ENCODE measurements at regions not wholly inside any gene's neighbourhood (a gene's known extent, or its start where the extent isn't known, plus 50 kb on each side); places are given as distances from the start of the nearest gene placed in this dataset.
"Not testable (repeated sequence)": the region's sequence is repeated elsewhere in the genome, so short reads cannot be mapped to it uniquely, and the experiment has no call there.

GRCh38 chr13:24597906-24598670, 82.1 kb upstream of the ATP12A start:
- POLR2A ChIA-PET; H3K27me3 ChIP-seq (ENCODE audit: control insufficient read depth, insufficient read depth, low read length); H3K4me1 ChIP-seq (ENCODE audit: control insufficient read depth, insufficient read depth, low read length); DNase-seq (ENCODE audit: low read depth, low spot score); ATAC-seq; in situ Hi-C loops (cut with HindIII; ENCODE audit: low pct_unique_long_range_greater_than_20kb, low sequenced_read_pairs); intact Hi-C loops (cut with micrococcal nuclease; ENCODE audit: unreplicated experiment); H3K9me3 ChIP-seq (ENCODE audit: control insufficient read depth, insufficient read depth, low read depth, low read length); BruUV-seq (replicated peaks); H3K27ac ChIP-seq (ENCODE audit: low read length); H3K4me3 ChIP-seq (ENCODE audit: low read depth in 2 of 2, low read length in 2 of 2); H3K36me3 ChIP-seq (ENCODE audit: control insufficient read depth, insufficient read depth, low read length); CTCF ChIA-PET: not testable (repeated sequence)

DNA sequence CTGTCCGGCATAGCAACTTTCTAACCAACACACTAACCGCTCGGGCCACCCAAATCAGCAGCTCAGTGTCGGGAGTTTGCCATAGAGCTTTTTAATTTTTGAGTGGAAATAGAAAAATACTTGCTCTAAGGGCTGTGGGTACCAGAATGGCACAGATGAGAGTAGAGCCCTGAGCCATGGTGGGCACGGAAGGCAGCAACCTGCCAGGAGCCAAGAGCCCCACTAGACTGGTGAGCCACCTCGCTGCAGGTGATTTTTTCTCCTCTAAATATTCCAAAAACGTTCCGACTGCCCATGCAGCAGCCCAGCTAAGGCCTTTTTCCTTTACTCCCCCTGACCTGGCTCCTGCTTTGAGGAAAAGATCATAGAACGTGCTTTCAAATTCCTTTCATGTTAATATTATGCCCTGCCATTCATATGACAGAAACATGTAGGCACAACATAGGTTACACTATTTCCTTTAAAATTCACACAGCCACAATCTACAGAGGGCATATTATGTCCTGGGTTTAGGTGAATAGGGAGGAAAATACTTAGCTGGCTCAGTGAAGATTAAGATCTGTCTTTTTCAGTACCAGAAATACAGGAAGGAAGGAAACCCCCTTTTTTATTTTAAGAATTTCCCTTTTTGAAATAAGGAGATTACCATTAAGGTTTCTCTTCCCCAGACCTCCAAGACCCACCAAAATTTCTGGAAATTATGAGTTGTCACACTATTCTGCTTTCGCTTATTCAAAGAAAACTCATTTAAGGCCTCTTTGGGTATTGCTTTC, 81.0 kb upstream of the ATP12A start:
- ATAC-seq; H3K36me3 ChIP-seq (ENCODE audit: control insufficient read depth, insufficient read depth, low read length); POLR2A ChIA-PET; H3K4me3 ChIP-seq (ENCODE audit: low read depth in 2 of 2, low read length in 2 of 2); BruUV-seq (replicated peaks); in situ Hi-C loops (cut with HindIII; ENCODE audit: low pct_unique_long_range_greater_than_20kb, low sequenced_read_pairs); H3K9me3 ChIP-seq (ENCODE audit: control insufficient read depth, insufficient read depth, low read depth, low read length); intact Hi-C loops (cut with micrococcal nuclease; ENCODE audit: unreplicated experiment); DNase-seq (ENCODE audit: low read depth, low spot score); H3K27ac ChIP-seq (ENCODE audit: low read length); H3K27me3 ChIP-seq (ENCODE audit: control insufficient read depth, insufficient read depth, low read length); H3K4me1 ChIP-seq (ENCODE audit: control insufficient read depth, insufficient read depth, low read length); CTCF ChIA-PET: not testable (repeated sequence)

DNA sequence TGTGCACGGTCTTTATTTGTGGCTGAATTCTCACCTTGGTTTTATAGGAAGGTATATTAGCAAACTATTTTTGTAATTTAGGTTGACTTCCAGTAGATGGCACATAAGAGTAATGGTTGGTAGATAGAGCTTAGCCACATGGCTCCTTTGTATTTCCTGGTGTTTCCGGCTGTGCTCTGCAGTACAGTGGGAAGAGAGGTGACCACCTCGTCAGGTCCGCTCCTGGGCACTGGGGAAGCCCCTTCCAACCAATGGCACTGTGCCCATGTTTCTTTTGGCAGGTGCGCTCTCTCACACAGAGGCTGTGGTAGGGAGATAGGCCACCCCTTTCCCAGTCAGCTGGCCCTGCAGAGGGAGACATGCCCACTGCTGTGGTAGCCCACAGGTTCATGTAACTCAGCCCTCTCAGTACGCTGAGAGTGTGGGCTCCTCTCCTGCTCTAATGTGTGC, 74.3 kb upstream of the ATP12A start:
- Histone ChIP-seq H3K36me3 (ENCODE audit: control insufficient read depth, insufficient read depth, low read length) (no peaks in the 10 kb centered on the region), H3K9me3 (ENCODE audit: control insufficient read depth, insufficient read depth, low read depth, low read length) (no peaks in the 10 kb centered on the region), H3K4me3 (ENCODE audit: low read depth in 2 of 2, low read length in 2 of 2) (no peak overlapping the region), H3K4me1 (ENCODE audit: control insufficient read depth, insufficient read depth, low read length) (no peaks in the 10 kb centered on the region), H3K27me3 (ENCODE audit: control insufficient read depth, insufficient read depth, low read length) (no peaks in the 10 kb centered on the region), H3K27ac (ENCODE audit: low read length) (no peak overlapping the region)
- ChIA-PET POLR2A (no interaction called here), CTCF (no interaction called here)
- no TSS peak for BruUV-seq (replicated peaks)
- TF ChIP-seq, protein P1, sequence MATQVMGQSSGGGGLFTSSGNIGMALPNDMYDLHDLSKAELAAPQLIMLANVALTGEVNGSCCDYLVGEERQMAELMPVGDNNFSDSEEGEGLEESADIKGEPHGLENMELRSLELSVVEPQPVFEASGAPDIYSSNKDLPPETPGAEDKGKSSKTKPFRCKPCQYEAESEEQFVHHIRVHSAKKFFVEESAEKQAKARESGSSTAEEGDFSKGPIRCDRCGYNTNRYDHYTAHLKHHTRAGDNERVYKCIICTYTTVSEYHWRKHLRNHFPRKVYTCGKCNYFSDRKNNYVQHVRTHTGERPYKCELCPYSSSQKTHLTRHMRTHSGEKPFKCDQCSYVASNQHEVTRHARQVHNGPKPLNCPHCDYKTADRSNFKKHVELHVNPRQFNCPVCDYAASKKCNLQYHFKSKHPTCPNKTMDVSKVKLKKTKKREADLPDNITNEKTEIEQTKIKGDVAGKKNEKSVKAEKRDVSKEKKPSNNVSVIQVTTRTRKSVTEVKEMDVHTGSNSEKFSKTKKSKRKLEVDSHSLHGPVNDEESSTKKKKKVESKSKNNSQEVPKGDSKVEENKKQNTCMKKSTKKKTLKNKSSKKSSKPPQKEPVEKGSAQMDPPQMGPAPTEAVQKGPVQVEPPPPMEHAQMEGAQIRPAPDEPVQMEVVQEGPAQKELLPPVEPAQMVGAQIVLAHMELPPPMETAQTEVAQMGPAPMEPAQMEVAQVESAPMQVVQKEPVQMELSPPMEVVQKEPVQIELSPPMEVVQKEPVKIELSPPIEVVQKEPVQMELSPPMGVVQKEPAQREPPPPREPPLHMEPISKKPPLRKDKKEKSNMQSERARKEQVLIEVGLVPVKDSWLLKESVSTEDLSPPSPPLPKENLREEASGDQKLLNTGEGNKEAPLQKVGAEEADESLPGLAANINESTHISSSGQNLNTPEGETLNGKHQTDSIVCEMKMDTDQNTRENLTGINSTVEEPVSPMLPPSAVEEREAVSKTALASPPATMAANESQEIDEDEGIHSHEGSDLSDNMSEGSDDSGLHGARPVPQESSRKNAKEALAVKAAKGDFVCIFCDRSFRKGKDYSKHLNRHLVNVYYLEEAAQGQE (IDR thresholded peaks at IDR 0.05; ENCODE audit: insufficient read depth in 1 of 2, low read depth in 2 of 2, low read length in 1 of 2): no peak
- TF ChIP-seq, protein P2, sequence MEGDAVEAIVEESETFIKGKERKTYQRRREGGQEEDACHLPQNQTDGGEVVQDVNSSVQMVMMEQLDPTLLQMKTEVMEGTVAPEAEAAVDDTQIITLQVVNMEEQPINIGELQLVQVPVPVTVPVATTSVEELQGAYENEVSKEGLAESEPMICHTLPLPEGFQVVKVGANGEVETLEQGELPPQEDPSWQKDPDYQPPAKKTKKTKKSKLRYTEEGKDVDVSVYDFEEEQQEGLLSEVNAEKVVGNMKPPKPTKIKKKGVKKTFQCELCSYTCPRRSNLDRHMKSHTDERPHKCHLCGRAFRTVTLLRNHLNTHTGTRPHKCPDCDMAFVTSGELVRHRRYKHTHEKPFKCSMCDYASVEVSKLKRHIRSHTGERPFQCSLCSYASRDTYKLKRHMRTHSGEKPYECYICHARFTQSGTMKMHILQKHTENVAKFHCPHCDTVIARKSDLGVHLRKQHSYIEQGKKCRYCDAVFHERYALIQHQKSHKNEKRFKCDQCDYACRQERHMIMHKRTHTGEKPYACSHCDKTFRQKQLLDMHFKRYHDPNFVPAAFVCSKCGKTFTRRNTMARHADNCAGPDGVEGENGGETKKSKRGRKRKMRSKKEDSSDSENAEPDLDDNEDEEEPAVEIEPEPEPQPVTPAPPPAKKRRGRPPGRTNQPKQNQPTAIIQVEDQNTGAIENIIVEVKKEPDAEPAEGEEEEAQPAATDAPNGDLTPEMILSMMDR (IDR thresholded peaks at IDR 0.05): no peak
- TF ChIP-seq POLR2AphosphoS5 (IDR thresholded peaks at IDR 0.05; ENCODE audit: low read depth, low read length) (no peak), TCF7L2 (IDR thresholded peaks at IDR 0.05; ENCODE audit: low read depth, low read length) (no peak), SIN3A (IDR thresholded peaks at IDR 0.05; ENCODE audit: borderline replicate concordance, insufficient read depth, low read depth, low read length) (no peak)
- ATAC-seq (no peak), DNase-seq (ENCODE audit: low read depth, low spot score) (no peak)
- in situ Hi-C loops (cut with HindIII; ENCODE audit: low pct_unique_long_range_greater_than_20kb, low sequenced_read_pairs): no loop called here
- intact Hi-C loops (cut with micrococcal nuclease; ENCODE audit: unreplicated experiment): no loop called here
